Lower leg skin (tissue), 4 donors: ENCODE measurements at regions not wholly inside any gene's neighbourhood (a gene's known extent, or its start where the extent isn't known, plus 50 kb on each side); places are given as distances from the start of the nearest gene placed in this dataset.

Experiments used
- DNase-seq, 2 donors: peaks; one replicate each; pipeline ENCODE4 v3.0.0-alpha.2; 2019; ENCODE audit warnings: low spot score in 2 of 2
- H3K4me3 ChIP-seq: fragments of 200-600 bp; sonication (generic); 2 replicates; pipeline ENCODE4 v1.5.1; 2017; ENCODE audit warnings: mild to moderate bottlenecking, low read depth; ENCODE audit not compliant: poor library complexity, severe bottlenecking
- CTCF ChIP-seq, 3 donors: fragments of 450-650 bp; IDR thresholded peaks; one replicate each; pipeline ENCODE4 v1.5.1; 2016; ENCODE audit warnings: antibody characterized with exemption in 3 of 3, mild to moderate bottlenecking in 3 of 3, moderate library complexity in 2 of 3
- POLR2A ChIP-seq, 2 donors: fragments of 450-650 bp; IDR thresholded peaks; one replicate each; pipeline ENCODE4 v1.6.1; 2016 to 2017; ENCODE audit warnings: antibody characterized with exemption in 2 of 2, mild to moderate bottlenecking in 1 of 2, moderate library complexity in 1 of 2
- WGBS, 2 donors: methylation state at CpG; one replicate each; pipeline ENCODE4 v1.1.5; 2018; 5-methylcytosine and 5-hydroxymethylcytosine counted together
- intact Hi-C: fragments of 100-400 bp; cut with DNase I; formaldehyde crosslinking; loops from one replicate; pipeline ENCODE4 v1.15.0; 2023; ENCODE audit warnings: low total_unique reads

GRCh38 chr4:64497491-64497890 lies 88.2 kb upstream of the TECRL start:
- intact Hi-C loops: no loop called here
- DNase-seq: no peak
- no peak overlapping the region for H3K4me3 ChIP-seq
- TF ChIP-seq CTCF (IDR thresholded peaks at IDR 0.05) (no peak), POLR2A (IDR thresholded peaks at IDR 0.05) (no peak)
- 12 to 18% methylated on average over 1 of the region's 1 CpG for WGBS, 2 donors

- no peak for DNase-seq
- H3K4me3 ChIP-seq: no peak overlapping the region
- WGBS, 2 donors: 75 to 91% methylated on average over 1 of the region's 1 CpG
- intact Hi-C loops: no loop called here
- TF ChIP-seq CTCF (IDR thresholded peaks at IDR 0.05): no peak
- TF ChIP-seq POLR2A (IDR thresholded peaks at IDR 0.05): no peak
These were observed 86.7 kb upstream of the TECRL start for GRCh38 chr4:64495946-64496345.

- no peak for TF ChIP-seq CTCF (IDR thresholded peaks at IDR 0.05)
- no peak for TF ChIP-seq POLR2A (IDR thresholded peaks at IDR 0.05)
- no peak overlapping the region for H3K4me3 ChIP-seq
- no peak for DNase-seq
- intact Hi-C loops: no loop called here
- WGBS, 2 donors: 34 to 44% methylated on average over 2 of the region's 2 CpGs
These were observed 80.4 kb upstream of the TECRL start for GRCh38 chr4:64489628-64490027.

- no peak for DNase-seq
- WGBS, 2 donors: 56 to 65% methylated on average over 2 of the region's 2 CpGs
- TF ChIP-seq CTCF (IDR thresholded peaks at IDR 0.05) (no peak), POLR2A (IDR thresholded peaks at IDR 0.05) (no peak)
- no peak overlapping the region for H3K4me3 ChIP-seq
- intact Hi-C loops: no loop called here
These were observed 70.1 kb upstream of the TECRL start for GRCh38 chr4:64479338-64479737.

- 90 to 92% methylated on average over 1 of the region's 1 CpG for WGBS, 2 donors
These were observed 67.9 kb upstream of the TECRL start for GRCh38 chr4:64477127-64477526.

More at GRCh38 chr4:64477127-64477526, 67.9 kb upstream of the TECRL start:
- intact Hi-C loops: no loop called here
- no peak for DNase-seq
- no peak overlapping the region for H3K4me3 ChIP-seq
- TF ChIP-seq POLR2A (IDR thresholded peaks at IDR 0.05): no peak
- TF ChIP-seq CTCF (IDR thresholded peaks at IDR 0.05): no peak
